T-helper 2 cell treated with Interferon-gamma antibody and Interleukin-4, amounts not matched to agents 100 ng/mL and 5 ng/mL, for 36 hours (primary cell): ENCODE measurements at regions not wholly inside any gene's neighbourhood (a gene's known extent, or its start where the extent isn't known, plus 50 kb on each side); places are given as distances from the start of the nearest gene placed in this dataset.
"Not testable (repeated sequence)": the region's sequence is repeated elsewhere in the genome, so short reads cannot be mapped to it uniquely, and the experiment has no call there.

Experiments
- intact Hi-C: fragments of 100-400 bp; cut with micrococcal nuclease; formaldehyde crosslinking; loops from one replicate; pipeline ENCODE4 v1.15.1; 2023

DNA sequence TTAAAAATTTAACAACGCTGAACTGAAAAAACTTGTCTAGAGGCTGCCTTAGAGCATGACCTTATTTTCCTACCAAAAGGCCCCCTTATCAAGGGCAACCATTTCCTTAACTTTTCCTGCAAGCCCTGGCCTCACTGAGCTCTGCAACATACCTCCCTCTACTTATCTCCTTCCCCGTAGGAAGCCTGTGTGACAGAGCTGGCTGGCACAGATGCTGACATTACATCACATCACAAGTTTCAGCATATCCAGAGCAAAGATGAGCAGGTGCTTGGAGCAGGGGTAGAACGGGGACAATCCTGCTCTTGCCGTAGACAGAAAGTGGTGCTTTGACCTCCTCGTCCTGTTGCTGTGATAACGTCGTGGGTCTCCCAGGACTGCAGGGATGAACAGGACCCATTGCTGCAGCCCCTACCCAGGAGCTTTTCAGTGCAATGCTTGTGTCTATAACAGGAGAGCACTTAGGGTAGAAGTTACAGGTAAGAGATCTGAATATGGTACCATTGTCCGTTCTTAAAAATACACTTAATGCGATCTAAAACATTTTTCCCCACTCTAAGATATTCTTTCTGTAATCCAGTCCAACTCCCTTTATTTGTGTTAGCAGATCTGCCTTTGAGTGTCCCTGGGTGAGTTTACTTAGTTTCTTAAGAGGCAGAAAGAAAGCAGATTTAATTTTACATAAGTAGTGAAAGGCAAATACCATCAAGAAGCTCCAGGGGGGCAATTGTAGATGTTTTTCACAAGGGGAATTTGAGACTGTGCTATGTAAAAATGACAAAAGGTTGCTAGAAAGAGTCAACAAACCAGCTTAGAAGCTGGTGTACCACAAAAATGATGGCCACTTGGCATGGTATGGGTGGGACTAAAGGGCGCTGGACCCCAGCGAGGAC, 101.9 kb upstream of the EFNA5 start:
- intact Hi-C loops: no loop called here

DNA sequence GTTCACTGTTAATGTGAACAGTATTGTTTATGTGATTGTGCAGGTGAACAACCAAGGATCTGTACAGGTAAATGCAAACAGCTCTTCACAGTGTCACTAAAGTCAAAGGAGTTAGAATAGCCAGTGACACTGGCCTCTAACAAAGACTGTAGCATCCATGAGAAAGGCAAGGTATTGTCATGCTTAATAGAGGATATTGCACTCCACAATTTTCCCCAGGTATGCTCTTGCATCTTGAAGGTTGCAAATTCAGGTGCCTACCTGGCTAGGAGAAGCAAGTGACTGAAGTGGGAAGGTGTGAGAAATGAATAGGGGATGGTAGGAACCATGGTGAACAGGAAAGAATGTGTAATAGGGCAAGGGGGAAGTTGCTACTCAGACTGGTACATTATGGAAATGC, 101.2 kb upstream of the EFNA5 start:
- intact Hi-C loops: no loop called here

DNA sequence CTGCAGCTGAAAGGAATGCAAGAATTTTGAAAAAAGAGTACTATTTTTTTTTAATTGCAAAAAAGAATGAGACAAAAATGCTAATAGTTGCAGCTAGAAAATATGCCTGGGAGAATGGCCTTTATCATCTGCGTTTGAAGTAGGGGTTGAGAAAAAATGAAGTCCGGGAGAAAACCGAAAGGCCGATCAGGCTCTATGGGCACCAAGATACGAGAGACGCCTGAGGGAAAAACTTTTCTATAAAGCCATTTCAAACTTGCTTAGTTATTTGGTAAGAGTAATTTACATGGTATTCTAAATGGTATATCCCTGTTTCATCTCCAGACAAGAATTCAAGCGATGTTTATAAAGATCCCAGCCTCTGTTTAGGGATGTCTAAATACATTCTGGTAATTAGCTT, 99.3 kb upstream of the EFNA5 start:
- intact Hi-C loops: no loop called here

DNA sequence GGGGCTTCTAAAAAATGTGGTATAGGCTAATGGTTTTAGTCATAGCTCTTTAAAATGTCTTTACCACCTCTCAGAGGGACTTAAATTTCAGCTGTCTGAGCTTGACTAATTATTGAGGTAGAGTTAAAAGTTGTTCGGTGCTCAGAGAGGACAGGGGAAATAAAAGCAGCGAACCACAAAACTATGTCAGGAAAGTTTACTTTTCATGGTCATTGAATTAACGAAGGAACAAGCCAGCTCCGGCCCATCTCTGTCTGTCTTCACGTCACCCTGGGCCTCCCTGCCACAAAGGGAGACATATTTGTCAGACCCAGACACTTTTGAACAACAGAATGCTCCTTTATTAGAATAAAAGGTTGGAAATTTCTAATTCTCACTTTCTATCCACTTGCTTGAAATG, 98.8 kb upstream of the EFNA5 start:
- intact Hi-C loops: no loop called here

DNA sequence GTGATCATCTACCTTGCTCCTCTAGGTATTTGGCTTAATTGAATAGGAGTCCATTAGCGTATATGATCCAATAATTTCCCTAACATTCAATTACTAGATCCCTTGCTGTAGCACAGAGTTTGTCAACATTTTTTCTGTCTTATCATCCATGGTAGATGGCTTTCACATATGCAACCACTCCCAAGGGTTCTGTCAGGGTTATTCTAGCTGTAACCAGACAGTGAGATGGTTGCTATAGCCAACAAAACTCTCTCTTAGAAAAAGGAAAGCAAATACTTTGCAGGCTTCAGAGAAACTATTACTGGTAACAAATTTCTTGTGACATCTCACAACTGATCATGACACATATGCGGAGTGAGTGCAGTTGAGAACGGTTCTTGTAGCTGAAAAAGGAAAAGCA, 96.2 kb upstream of the EFNA5 start:
- intact Hi-C loops: no loop called here

DNA sequence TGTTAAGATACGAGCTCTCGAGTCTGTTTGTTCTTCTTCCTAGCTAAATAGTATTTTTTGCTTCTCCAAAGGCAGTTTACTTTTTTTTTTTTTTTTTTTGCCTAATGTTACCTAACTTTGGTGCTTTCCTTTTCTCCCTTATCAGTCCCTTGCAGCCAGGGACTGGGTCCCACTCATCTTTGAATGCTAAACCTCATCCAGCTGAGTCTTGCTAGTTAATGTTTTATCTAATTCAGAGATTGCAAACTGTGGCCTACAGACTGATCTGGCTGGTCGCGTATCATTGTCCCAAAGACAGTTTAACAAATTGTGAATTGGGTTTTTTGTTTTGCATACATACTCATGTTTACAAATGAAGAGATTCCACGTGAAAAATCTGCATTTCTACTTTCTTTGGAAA, 95.7 kb upstream of the EFNA5 start:
- intact Hi-C loops: no loop called here

DNA sequence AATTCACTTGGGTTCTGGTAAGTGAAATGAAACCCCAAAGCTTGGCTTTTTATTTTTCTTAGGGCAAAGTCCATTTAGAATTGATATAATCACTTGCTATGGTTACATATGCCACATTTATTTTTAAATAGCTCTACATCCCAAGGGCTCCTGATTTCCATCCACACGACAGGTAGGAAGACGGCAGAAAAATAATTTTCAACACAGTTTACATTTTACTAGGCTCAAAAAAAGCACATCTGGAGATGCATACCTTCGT, 95.0 kb upstream of the EFNA5 start:
- intact Hi-C loops: no loop called here

DNA sequence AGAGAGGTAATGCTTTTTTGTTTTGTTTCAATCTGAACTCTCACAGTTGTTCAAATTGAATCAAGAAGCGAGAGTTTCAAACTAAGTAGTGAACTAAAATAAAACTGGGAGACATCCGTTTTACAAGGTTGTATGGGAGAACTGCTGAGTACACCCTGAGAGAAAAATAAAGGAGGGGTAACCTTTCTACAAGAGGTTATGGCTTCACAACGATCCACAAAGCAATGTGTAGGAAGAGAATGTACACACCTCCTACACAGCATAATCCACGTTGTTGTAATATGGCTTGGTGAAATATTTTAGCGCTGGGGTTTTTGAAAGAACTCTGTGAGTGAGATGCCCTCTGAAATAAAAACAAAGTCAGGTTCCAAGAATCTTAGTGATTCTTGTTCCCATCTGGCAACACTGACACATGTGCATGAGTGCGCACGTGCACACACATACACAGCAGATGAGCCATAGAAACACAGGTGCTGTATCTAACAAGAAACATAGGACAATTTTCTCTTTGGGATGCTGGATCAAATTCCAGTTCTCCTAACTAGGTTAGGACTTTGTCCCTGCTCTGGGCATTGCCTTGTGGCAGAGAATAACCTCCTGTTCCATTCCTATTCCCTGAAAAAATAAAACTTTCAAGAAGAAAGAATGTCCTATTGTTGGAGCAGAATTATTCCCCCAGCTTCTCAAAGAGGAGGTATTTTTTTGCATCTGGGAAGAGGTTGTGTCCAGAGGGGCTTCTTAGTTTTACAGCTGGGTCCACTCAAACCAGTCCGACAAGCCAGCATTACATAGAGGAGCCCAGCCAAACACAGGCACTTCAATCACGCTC, 94.5 kb upstream of the EFNA5 start:
- intact Hi-C loops: no loop called here

DNA sequence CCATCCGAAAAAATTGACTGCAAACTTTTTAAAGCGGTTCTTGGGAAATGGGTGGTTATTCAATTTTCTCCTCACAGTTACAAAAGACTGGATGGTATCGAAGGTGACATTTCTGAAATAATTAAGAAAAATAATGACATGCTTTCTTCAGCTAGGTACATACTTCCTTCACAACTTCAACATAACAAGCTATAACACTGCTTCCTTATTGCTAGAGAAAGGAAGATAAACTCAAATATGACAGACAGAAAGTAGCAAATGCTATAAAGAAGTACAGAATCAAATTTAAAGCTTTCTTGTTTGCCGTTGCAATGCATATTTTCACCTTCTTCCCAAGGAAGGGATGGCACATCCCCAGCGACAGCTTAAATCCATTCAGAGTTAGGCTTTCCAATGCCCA, 93.5 kb upstream of the EFNA5 start:
- intact Hi-C loops: no loop called here

DNA sequence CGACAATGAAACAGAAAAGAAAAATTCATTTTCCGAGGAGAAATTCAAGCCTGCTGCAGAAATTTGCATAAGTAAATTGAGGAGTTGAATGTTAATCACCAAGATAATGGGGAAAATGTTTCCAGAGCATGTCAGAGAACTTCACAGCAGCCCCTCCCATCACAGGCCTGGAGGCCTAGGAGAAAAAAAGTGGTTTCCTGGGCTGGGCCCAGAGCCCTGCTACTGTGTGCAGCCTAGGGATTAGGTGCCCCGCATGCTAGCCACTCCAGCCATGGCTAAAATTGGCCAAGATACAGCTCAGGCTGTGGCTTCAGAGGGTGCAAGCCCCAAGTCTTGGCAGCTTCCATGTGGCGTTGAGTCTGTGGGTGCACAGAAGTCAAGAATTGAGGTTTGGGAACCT, 82.7 kb upstream of the EFNA5 start:
- intact Hi-C loops: no loop called here

DNA sequence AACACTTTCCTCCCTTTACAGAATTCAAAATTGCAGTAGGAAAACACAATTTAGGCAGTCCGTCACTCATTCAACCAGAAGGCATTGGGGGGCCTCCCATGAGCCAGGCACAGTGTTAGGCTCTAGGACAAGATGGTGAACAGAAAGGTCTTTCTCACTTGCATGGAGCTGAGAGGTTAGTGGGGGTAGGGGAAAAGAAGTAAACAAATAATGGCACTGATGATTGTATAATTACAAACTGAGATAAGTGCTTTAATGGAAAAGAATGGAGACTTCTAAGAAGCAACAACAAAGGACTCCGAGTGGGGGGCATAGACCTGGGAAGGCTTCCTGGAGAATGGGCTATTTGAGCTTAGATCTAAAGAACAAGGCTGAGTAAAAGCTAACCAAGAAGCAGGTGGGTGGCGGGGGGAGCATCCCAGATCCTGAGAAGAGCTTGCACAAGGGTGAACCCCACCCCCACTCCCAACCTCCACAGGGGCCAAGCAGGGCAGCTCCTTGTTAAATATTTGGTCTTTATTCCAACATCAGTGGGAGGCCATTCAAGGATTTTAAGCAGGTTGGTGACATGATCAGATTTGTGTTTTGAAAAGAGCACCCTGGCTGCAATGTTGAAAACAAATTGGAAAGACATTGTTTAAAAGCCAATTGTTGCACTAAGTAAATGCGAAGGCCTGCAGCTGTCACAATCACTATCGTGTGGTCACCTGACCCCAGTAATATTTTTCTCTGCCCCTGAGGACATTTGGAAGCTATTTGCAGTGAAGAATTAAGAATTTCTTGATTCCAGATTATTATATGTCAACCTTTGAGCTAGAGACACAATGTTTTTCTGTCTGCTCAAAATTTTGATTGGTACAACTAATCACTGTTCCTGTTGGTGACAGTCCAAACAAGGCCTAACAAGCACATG, 73.9 kb upstream of the EFNA5 start:
- intact Hi-C loops: loop anchor here (10.0 kb wide), 1 partner anchor 140 kb away; no protein-coding TSS in a partner anchor

DNA sequence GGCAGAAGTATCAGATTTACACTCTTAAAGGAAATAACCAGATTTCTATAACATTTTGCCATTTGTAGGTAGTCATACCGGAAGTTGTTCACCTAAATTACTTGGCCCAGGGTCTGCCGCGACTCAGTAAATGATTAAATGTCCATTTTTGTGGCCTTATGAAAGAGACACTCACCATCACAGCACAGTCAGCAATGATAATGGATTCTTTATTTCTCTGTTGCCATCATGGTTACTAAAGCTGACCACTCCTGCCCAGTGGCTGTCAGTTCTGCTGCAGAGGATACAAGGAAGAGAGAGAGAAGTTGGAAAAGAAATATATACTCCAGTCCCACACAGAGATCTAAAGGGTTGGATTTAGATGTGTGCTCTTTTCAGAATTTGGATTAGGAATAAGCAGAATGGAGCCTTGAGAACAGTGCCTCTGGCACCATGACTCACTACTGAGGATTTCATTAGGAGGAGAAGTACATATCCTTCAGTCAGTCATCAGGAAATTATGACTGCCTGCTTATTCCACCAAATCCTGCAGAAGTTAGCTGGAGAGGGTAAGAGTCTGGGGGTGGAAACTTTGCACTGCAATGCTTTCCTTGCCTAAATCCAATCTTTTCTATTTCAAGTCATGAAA, 72.8 kb upstream of the EFNA5 start:
- intact Hi-C loops: loop anchor here (10.0 kb wide), 1 partner anchor 139 kb away; no protein-coding TSS in a partner anchor

DNA sequence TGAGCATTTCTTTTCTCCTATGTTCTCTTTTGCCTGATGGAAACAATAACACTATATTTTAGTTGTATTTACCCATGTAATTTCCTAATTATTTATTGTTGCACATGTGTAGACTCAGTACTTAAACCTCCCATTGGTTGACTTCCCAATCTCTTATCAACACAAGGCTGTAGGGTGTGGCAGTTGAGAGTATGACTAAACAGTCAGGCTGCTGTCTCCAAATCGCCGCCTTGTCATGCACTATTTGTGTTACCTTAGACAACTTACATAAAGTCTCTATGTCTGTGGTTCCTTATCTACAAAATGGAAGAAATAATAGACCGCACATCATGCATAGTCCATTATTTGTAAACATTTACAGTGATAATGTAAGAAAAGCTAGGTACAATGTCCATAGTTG, 68.9 kb upstream of the EFNA5 start:
- intact Hi-C loops: loop anchor here (10.0 kb wide), 1 partner anchor 135 kb away; no protein-coding TSS in a partner anchor

DNA sequence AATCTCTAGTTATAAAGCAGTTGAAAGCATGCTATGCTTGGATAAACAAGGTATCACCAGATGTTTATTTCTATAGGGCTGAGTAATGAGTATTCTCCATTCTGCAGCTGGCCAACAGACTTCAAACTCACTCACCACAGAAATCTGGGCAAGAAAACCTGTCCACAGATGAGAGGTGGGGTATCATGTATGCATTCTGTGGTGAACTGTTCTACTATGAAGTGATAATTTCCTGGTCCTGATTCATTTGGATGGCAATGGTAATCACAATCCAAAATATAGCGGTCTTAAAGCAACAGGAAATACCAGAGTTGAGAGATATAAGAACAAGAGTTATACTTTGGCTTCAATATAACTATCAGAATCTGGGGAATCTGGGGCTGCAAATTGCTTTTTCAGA, 65.9 kb upstream of the EFNA5 start:
- intact Hi-C loops: no loop called here

DNA sequence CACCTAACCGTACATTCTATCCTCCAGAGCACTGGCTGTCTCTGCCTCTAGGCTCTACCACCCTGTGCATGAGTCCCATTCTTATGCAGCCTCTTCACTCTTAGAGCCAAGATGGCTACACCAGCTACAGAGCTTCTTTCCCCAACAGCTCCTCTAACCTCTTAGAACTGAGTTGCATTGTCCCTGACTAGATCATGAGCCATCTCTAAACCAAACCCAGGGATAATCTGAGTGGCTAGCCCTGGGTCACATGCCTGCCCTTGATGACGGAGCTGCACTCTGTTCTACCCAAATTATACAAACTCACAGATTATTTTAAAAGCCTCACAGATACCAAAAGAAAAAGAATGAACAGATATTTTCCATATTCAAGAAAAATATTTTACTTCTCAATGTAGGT, 65.4 kb upstream of the EFNA5 start:
- intact Hi-C loops: not testable (repeated sequence)

DNA sequence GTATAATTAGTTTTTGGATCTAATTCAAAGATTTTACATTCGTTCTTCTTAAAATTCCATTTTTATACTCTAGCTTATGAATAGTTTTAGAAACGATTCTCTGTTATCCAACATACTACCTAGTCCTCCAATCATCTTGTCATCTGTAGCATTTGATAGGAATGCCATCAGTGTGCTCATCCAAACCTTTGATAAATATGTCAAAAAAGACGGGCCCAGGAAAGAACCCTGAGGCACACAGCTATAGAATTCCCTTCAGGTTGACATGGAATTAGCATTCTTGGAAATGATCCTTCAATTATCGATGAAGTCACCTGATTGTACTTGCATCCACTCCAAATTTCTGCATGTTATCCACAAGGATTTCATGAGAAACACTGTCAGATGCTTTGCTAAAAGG, 64.8 kb upstream of the EFNA5 start:
- intact Hi-C loops: no loop called here

DNA sequence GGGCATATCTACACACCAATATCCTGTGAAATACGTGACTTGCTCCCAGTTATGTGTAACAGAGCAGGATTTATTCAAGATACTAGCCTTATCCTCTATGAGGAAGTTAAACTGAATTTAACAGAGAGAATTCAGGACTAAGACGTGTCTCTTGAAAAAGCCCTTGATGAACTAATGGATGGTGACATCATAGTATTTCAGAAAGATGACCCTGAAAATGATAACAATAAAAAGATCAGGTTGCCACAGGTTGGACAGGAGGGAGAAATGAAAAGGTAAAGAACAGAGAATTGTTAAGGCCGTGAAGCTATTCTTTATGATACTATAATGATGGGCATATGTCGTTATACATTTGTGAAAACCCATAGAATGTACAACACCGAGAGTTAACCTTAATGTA, 56.2 kb upstream of the EFNA5 start:
- intact Hi-C loops: no loop called here

DNA sequence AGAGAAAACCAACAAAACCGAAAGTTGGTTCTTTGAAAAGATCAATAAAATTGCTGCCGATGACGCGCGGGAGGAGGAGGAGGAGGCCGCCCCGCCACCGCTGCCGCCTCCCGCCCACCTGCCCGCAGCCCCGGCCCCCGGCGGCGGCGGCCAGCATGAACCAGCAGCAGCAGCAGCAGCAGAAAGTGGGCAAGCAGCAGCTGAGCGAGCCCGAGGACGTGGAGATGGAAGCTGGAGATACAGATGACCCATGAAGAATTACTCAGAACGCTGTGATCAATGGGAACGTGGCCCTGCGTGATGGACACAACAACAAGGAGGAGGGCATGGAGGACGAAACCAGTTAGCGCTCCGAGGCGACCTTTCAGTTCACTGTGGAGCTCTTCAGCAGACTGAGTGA, 53.9 kb upstream of the EFNA5 start:
- intact Hi-C loops: no loop called here

DNA sequence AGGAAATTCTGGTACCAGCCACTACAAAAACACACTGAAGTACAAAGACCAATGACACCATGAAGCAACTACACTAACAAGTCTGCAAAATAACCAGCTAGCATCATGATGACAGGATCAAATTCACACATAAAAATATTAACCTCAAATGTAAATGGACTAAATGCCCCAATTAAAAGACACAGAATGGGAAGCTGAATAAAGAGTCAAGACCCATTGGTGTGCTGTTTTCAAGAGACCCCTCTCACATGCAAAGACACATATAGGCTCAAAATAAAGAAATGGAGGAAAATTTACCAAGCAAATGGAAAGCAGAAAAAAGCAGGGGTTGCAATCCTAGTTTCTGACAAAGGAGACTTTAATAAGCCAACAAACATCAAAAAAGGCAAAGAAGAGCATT, 50.5 kb upstream of the EFNA5 start:
- intact Hi-C loops: not testable (repeated sequence)
